AG08396 (cell line): ENCODE measurements at regions not wholly inside any gene's neighbourhood (a gene's known extent, or its start where the extent isn't known, plus 50 kb on each side); places are given as distances from the start of the nearest gene placed in this dataset.

Source experiments
- DNase-seq: peaks from one replicate; pipeline ENCODE4 v3.0.0; 2012; ENCODE audit warnings: low spot score, mixed read lengths

GRCh38 chr5:88364991-88365390 lies 96.3 kb upstream of the TMEM161B start:
- no peak for DNase-seq

GRCh38 chr5:88355490-88356050 lies 86.9 kb upstream of the TMEM161B start:
- DNase-seq = no peak

- no peak for DNase-seq
Measured at GRCh38 chr5:88325868-88326267, 57.2 kb upstream of the TMEM161B start.

GRCh38 chr5:88322785-88323184 lies 54.1 kb upstream of the TMEM161B start:
- no peak for DNase-seq
